CD4-positive, alpha-beta T cell treated with Interleukin-17A for 4 hours (primary cell): ENCODE measurements at regions not wholly inside any gene's neighbourhood (a gene's known extent, or its start where the extent isn't known, plus 50 kb on each side); places are given as distances from the start of the nearest gene placed in this dataset.

Experiments used
- DNase-seq: peaks from one replicate; pipeline ENCODE4 v3.0.0-alpha.2; 2020; ENCODE audit warnings: mixed read lengths

DNA sequence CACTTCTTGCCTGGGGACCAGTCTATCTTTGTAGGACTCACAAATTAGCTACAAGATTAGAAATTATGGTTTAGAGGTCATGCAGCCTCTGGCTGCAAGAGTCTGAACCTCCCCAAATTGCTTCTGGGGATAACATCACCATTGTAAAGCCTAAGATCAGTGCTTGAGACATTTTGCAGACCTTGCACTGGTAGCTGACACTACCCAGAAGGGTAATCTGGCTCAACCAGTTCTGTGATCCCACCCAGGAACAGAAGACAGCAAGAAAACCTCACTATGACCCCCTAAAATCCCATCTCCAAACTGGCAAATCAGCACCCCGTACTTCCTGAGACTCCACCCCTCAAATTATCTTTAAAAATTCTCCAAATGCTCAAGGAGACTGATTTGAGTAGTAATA is 58.2 kb upstream of the CDK13 start:
- DNase-seq = no peak

GRCh38 chr7:39892361-39892760 is 57.7 kb upstream of the CDK13 start:
- no peak for DNase-seq

DNA sequence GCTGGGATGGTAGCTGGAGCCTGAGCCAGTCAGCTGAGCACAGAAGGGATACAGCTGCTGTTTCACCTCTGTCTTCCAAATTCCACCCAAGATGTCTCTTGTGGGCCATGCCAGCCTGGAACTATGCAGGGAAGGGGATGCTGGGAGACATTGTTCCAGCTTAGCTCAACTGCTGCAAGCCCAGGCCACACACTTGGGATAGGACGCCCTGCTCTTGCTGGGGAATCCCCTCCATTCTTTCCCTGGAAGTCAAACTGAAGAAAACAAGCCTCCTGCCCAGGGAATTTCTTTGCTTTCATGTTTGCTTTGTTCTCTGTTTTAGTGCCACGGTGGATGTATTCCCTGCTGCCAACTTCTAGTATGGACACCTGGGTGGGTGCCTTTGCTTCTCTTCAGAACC is 55.2 kb upstream of the CDK13 start:
- DNase-seq = no peak

DNA sequence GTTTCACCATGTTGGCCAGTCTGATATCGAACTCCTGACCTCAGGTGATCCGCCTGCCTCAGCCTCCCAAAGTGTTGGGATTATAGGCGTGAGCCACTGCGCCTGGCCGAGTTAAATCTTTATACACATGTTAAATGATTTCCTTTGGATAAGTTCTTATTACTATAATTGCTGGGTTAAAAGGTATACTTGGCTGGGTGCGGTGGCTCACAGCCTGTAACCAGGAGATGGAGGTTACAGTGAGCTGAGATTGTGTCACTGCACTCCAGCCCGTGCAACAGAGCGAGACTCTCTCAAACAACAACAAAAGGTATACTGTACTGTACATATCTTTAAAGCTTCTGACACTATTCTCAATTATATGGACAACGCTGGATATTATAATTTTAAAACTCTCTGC is 53.2 kb upstream of the CDK13 start:
- no peak for DNase-seq

GRCh38 chr7:39898867-39899266 is 51.2 kb upstream of the CDK13 start:
- DNase-seq = no peak
